Ascending aorta (tissue), 2 donors: ENCODE measurements at regions not wholly inside any gene's neighbourhood (a gene's known extent, or its start where the extent isn't known, plus 50 kb on each side); places are given as distances from the start of the nearest gene placed in this dataset.

Source experiments
- DNase-seq, 2 donors: peaks; one replicate each; pipeline ENCODE4 v3.0.0-alpha.2; 2019; ENCODE audit warnings: low spot score in 2 of 2
- H3K27ac ChIP-seq, 2 donors: fragments of 200-600 bp; sonication (generic); one replicate each; pipeline ENCODE4 v1.5.1; 2016 to 2017; ENCODE audit warnings: mild to moderate bottlenecking in 1 of 2
- H3K27me3 ChIP-seq: fragments of 200-600 bp; sonication (generic); one replicate; pipeline ENCODE4 v1.5.1; 2017
- H3K36me3 ChIP-seq, 2 donors: fragments of 200-600 bp; sonication (generic); one replicate each; pipeline ENCODE4 v1.5.1; 2016
- H3K4me1 ChIP-seq, 2 donors: fragments of 200-600 bp; sonication (generic); one replicate each; pipeline ENCODE4 v1.5.1; 2016 to 2017; ENCODE audit warnings: mild to moderate bottlenecking in 1 of 2
- H3K4me3 ChIP-seq, 2 donors: fragments of 200-600 bp; sonication (generic); one replicate each; pipeline ENCODE4 v1.5.1; 2016 to 2017; ENCODE audit warnings: mild to moderate bottlenecking in 1 of 2
- H3K9me3 ChIP-seq, 2 donors: fragments of 200-600 bp; sonication (generic); one replicate each; pipeline ENCODE4 v1.5.1; 2016
- intact Hi-C: fragments of 100-400 bp; cut with DNase I; formaldehyde crosslinking; loops from one replicate; pipeline ENCODE4 v1.15.1; 2023
- TF ChIP-seq, protein P1 (sequence below), 3 experiments: fragments of 200-600 bp in 2 of 3; fragments of 450-650 bp in 1 of 3; sonication (generic) in 2 of 3; IDR thresholded peaks; one replicate each; pipeline ENCODE4 v1.5.1; 2016 to 2019; ENCODE audit warnings: antibody characterized with exemption in 3 of 3, mild to moderate bottlenecking in 1 of 3, moderate library complexity in 1 of 3

GRCh38 chr10:111209692-111210091, 132.9 kb downstream of the ADRA2A start:
- intact Hi-C loops, result no loop called here
- DNase-seq, result no peak
- Histone ChIP-seq H3K4me1 (no peaks in the 10 kb centered on the region), H3K36me3 (no peaks in the 10 kb centered on the region), H3K4me3 (no peak overlapping the region), H3K9me3 (no peaks in the 10 kb centered on the region), H3K27ac (no peak overlapping the region), H3K27me3 (no peaks in the 10 kb centered on the region)
- TF ChIP-seq, protein P1, sequence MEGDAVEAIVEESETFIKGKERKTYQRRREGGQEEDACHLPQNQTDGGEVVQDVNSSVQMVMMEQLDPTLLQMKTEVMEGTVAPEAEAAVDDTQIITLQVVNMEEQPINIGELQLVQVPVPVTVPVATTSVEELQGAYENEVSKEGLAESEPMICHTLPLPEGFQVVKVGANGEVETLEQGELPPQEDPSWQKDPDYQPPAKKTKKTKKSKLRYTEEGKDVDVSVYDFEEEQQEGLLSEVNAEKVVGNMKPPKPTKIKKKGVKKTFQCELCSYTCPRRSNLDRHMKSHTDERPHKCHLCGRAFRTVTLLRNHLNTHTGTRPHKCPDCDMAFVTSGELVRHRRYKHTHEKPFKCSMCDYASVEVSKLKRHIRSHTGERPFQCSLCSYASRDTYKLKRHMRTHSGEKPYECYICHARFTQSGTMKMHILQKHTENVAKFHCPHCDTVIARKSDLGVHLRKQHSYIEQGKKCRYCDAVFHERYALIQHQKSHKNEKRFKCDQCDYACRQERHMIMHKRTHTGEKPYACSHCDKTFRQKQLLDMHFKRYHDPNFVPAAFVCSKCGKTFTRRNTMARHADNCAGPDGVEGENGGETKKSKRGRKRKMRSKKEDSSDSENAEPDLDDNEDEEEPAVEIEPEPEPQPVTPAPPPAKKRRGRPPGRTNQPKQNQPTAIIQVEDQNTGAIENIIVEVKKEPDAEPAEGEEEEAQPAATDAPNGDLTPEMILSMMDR (IDR thresholded peaks at IDR 0.05), result no peak

DNA sequence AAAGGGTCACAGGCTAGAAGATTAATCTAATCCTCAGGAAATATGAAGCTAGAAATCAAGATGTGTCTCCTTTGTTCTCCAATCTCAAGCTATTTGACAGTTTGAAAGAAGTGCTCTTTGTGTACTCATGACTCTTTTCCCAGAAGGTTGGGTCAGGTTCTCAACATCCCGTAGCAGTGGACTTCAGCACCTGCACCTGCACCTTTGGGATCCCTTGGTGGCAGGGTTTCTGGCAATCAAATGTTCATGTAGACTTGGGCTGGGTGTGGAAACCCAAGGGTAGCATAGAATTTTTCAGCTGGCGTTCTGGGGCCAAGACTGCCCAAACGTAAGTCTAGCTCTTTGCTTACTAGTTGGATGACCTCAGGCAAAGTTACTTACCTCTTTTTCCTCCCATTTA, 134.4 kb downstream of the ADRA2A start:
- intact Hi-C loops, result no loop called here
- DNase-seq, result no peak

DNA sequence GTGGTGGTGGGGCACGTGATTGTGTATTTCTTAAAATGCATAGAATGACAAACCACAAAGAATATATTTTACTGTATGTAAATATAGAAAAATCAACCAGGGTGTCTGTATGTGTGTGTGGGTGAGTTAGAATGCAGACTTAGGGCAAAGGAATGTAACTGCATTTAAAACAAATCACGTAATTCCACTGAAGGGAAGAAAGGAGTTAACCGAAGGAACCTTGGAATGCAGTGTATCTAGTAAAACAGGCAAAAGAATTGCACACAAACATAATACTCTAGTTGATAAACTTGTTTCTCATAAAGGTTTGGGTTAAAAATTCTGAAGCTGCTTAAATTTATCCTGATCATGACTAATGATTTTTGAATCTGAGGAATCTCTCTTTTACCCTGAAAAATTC, 134.9 kb downstream of the ADRA2A start:
- Histone ChIP-seq H3K27me3 (no peaks in the 10 kb centered on the region), H3K4me1 (no peaks in the 10 kb centered on the region), H3K9me3 (no peaks in the 10 kb centered on the region), H3K4me3 (no peak overlapping the region), H3K27ac (no peak overlapping the region), H3K36me3 (no peaks in the 10 kb centered on the region)
- no peak for DNase-seq
- intact Hi-C loops, result no loop called here
- TF ChIP-seq, protein P1 (IDR thresholded peaks at IDR 0.05), result no peak

More for the DNA sequence above, 134.4 kb downstream of the ADRA2A start:
- no peak overlapping the region for H3K4me3 ChIP-seq
- no peaks in the 10 kb centered on the region for H3K9me3 ChIP-seq
- H3K27me3 ChIP-seq, result no peaks in the 10 kb centered on the region
- no peaks in the 10 kb centered on the region for H3K4me1 ChIP-seq
- H3K27ac ChIP-seq, result no peak overlapping the region
- no peaks in the 10 kb centered on the region for H3K36me3 ChIP-seq
- TF ChIP-seq, protein P1 (IDR thresholded peaks at IDR 0.05), result no peak

GRCh38 chr10:111221682-111222480, 145.1 kb downstream of the ADRA2A start:
- Histone ChIP-seq H3K36me3 (no peaks in the 10 kb centered on the region), H3K27ac (no peak overlapping the region), H3K4me3 (no peak overlapping the region), H3K27me3 (no peaks in the 10 kb centered on the region), H3K9me3 (no peaks in the 10 kb centered on the region), H3K4me1 (no peaks in the 10 kb centered on the region)
- intact Hi-C loops, result no loop called here
- TF ChIP-seq, protein P1 (IDR thresholded peaks at IDR 0.05), result no peak
- no peak for DNase-seq

DNA sequence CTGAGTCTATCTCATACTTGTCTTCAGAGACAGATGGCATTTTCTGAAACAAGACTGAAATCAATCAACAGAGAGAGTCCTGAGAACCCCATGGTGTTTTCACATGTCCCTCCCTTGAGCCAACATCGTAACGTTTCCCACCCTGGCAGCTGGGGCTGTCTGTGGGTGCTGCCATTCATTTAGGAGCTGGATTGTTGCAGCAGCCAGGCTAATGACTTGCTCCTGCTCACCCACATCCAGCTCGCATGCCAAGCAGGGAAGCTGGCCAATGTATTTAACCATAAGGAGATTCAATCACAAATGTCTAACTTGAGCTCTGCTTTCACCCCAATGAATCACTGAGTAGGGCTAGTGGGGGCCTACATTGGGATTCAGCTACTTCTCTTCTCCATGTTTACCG, 146.1 kb downstream of the ADRA2A start:
- intact Hi-C loops, result no loop called here

More for the DNA sequence above, 146.1 kb downstream of the ADRA2A start:
- Histone ChIP-seq H3K36me3 (no peaks in the 10 kb centered on the region), H3K27me3 (no peaks in the 10 kb centered on the region), H3K27ac (no peak overlapping the region), H3K4me1 (no peaks in the 10 kb centered on the region), H3K9me3 (no peaks in the 10 kb centered on the region), H3K4me3 (no peak overlapping the region)
- TF ChIP-seq, protein P1 (IDR thresholded peaks at IDR 0.05), result no peak
- DNase-seq, result no peak
